NB4 (cell line): ENCODE measurements at regions not wholly inside any gene's neighbourhood (a gene's known extent, or its start where the extent isn't known, plus 50 kb on each side); places are given as distances from the start of the nearest gene placed in this dataset.
A peak's percentile ranks its signal among the peaks of the same experiment; 100 is the strongest.

ENCODE experiments used
- DNase-seq: peaks from one replicate; pipeline ENCODE4 v3.0.0; 2010; ENCODE audit warnings: low read depth
- H3K4me3 ChIP-seq: one replicate; pipeline ENCODE4 v1.5.1; 2011; ENCODE audit warnings: mild to moderate bottlenecking, low read depth, low read length, moderate library complexity
- CTCF ChIP-seq: IDR thresholded peaks from one replicate; pipeline ENCODE4 v1.5.1; 2012; ENCODE audit warnings: low read depth, low read length
- MAX ChIP-seq: IDR thresholded peaks from 2 replicates; pipeline ENCODE4 v1.6.1; 2011; ENCODE audit warnings: low read depth, low read length
- MYC ChIP-seq: IDR thresholded peaks from 2 replicates; pipeline ENCODE4 v1.6.1; 2011; ENCODE audit warnings: low read depth, low read length
- POLR2A ChIP-seq: IDR thresholded peaks from 2 replicates; pipeline ENCODE4 v1.6.1; 2011; ENCODE audit warnings: mild to moderate bottlenecking; ENCODE audit not compliant: insufficient read length; ENCODE audit errors: extremely low read depth

GRCh38 chr3:163924600-163924999, 1153.7 kb downstream of the SI start:
- DNase-seq, result no peak
- H3K4me3 ChIP-seq, result no peak overlapping the region
- no peak for TF ChIP-seq CTCF
- TF ChIP-seq POLR2A, result no peak
- no peak for TF ChIP-seq MYC
- no peak for TF ChIP-seq MAX

- TF ChIP-seq CTCF (no peak), POLR2A (no peak), MYC (no peak), MAX (no peak)
- H3K4me3 ChIP-seq, result no peak overlapping the region
- DNase-seq, result no peak
Observed at GRCh38 chr3:163919154-163919553, 1159.1 kb downstream of the SI start.

GRCh38 chr3:163916596-163917560, 1161.4 kb downstream of the SI start:
- TF ChIP-seq MYC, result no peak
- TF ChIP-seq POLR2A, result no peak
- peak; percentile 21 for TF ChIP-seq CTCF
- no peak for TF ChIP-seq MAX
- no peak overlapping the region for H3K4me3 ChIP-seq
- peak; percentile 22 for DNase-seq

GRCh38 chr3:163915280-163915679, 1163.0 kb downstream of the SI start:
- no peak for TF ChIP-seq POLR2A
- no peak for TF ChIP-seq MAX
- no peak for TF ChIP-seq CTCF
- no peak for TF ChIP-seq MYC
- DNase-seq, result no peak

GRCh38 chr3:163914567-163914966, 1163.7 kb downstream of the SI start:
- no peak for DNase-seq
- TF ChIP-seq CTCF, result no peak
- TF ChIP-seq MAX, result no peak
- no peak for TF ChIP-seq POLR2A
- TF ChIP-seq MYC, result no peak
- H3K4me3 ChIP-seq, result no peak overlapping the region

More at GRCh38 chr3:163915280-163915679, 1163.0 kb downstream of the SI start:
- H3K4me3 ChIP-seq, result no peak overlapping the region
